Activated B cell treated with CpG ODN at 0.5 μM for 24 hours (primary cell): ENCODE measurements at regions not wholly inside any gene's neighbourhood (a gene's known extent, or its start where the extent isn't known, plus 50 kb on each side); places are given as distances from the start of the nearest gene placed in this dataset.

Source experiments
- ATAC-seq: fragments of 200-7000 bp; cut with Tn5 transposase; one replicate; pipeline ENCODE4 v1.10.0; 2021; ENCODE audit warnings: low read depth, mild to moderate bottlenecking, moderate library complexity
- CTCF ChIA-PET: fragments of 350-600 bp; sonication (Branson Sonifier 250); formaldehyde crosslinking; loops from one replicate; lab custom pipeline; 2021; ENCODE audit warnings: antibody characterized with exemption; lab: Charles Lee
- POLR2A ChIA-PET: fragments of 350-600 bp; sonication (Branson Sonifier 250); formaldehyde crosslinking; loops from one replicate; lab custom pipeline; 2021; ENCODE audit warnings: antibody characterized with exemption; lab: Charles Lee
- DNase-seq: peaks from one replicate; pipeline ENCODE4 v3.0.0; 2022
- H3K27ac Mint-ChIP-seq: one replicate; pipeline ENCODE4 v1.8.0; 2020; ENCODE audit warnings: mixed read lengths
- H3K27me3 Mint-ChIP-seq: one replicate; pipeline ENCODE4 v1.8.0; 2021; ENCODE audit warnings: mixed read lengths
- H3K36me3 Mint-ChIP-seq: one replicate; pipeline ENCODE4 v1.8.0; 2021; ENCODE audit warnings: low read depth, mixed read lengths
- H3K4me1 Mint-ChIP-seq: one replicate; pipeline ENCODE4 v1.8.0; 2021; ENCODE audit warnings: mixed read lengths
- H3K4me3 Mint-ChIP-seq: one replicate; pipeline ENCODE4 v1.8.0; 2020; ENCODE audit warnings: mild to moderate bottlenecking, mixed read lengths
- H3K9me3 Mint-ChIP-seq: one replicate; pipeline ENCODE4 v1.8.0; 2020; ENCODE audit warnings: mixed read lengths
- CTCF ChIP-seq: fragments of 200-600 bp; IDR thresholded peaks from one replicate; pipeline ENCODE4 v1.8.0; 2022; ENCODE audit warnings: antibody characterized with exemption, mild to moderate bottlenecking
- intact Hi-C: fragments of 100-400 bp; cut with micrococcal nuclease; formaldehyde crosslinking; loops from one replicate; pipeline ENCODE4 v1.15.1; 2024

GRCh38 chr4:171588764-171589163 is 224.4 kb upstream of the GALNTL6 start:
- peaks cover 9% of the 10 kb centered on the region for H3K4me1 Mint-ChIP-seq
- H3K27me3 Mint-ChIP-seq: no peaks in the 10 kb centered on the region
- ATAC-seq (no peak), DNase-seq (no peak)
- H3K9me3 Mint-ChIP-seq: peaks cover 2% of the 10 kb centered on the region
- H3K27ac Mint-ChIP-seq: no peak overlapping the region
- H3K4me3 Mint-ChIP-seq: no peak overlapping the region
- H3K36me3 Mint-ChIP-seq: no peaks in the 10 kb centered on the region
- intact Hi-C loops: no loop called here
- CTCF ChIA-PET: no interaction called here
- POLR2A ChIA-PET: no interaction called here
- no peak for TF ChIP-seq CTCF

GRCh38 chr4:171588051-171588545 is 225.1 kb upstream of the GALNTL6 start:
- ChIA-PET CTCF (no interaction called here), POLR2A (no interaction called here)
- Mint-ChIP-seq H3K27me3 (no peaks in the 10 kb centered on the region), H3K27ac (no peak overlapping the region), H3K9me3 (peaks cover 2% of the 10 kb centered on the region), H3K4me3 (no peak overlapping the region), H3K4me1 (peaks cover 15% of the 10 kb centered on the region), H3K36me3 (no peaks in the 10 kb centered on the region)
- intact Hi-C loops: no loop called here
- no peak for TF ChIP-seq CTCF
- ATAC-seq (no peak), DNase-seq (no peak)

- intact Hi-C loops: no loop called here
- H3K27me3 Mint-ChIP-seq: no peaks in the 10 kb centered on the region
- no peak for TF ChIP-seq CTCF
- ATAC-seq: peak; percentile 10
- H3K9me3 Mint-ChIP-seq: peaks cover 2% of the 10 kb centered on the region
- H3K27ac Mint-ChIP-seq: no peak overlapping the region
- peaks cover 33% of the 10 kb centered on the region for H3K4me1 Mint-ChIP-seq
- CTCF ChIA-PET: no interaction called here
- H3K36me3 Mint-ChIP-seq: no peaks in the 10 kb centered on the region
- peak overlapping the region; percentile 11 for H3K4me3 Mint-ChIP-seq
- POLR2A ChIA-PET: interaction anchor here (0.7 kb wide), 1 partner anchor 533 kb away, joined by 3 read pairs; no protein-coding TSS in a partner anchor
- no peak for DNase-seq
Observed at GRCh38 chr4:171583790-171584189, 229.4 kb upstream of the GALNTL6 start.

GRCh38 chr4:171582961-171583581 is 230.1 kb upstream of the GALNTL6 start:
- no peak for DNase-seq
- ChIA-PET CTCF (no interaction called here), POLR2A (interaction anchor here (0.7 kb wide), 1 partner anchor 534 kb away, joined by 3 read pairs; no protein-coding TSS in a partner anchor)
- peak overlapping the region; percentile 25 for H3K4me3 Mint-ChIP-seq
- H3K27me3 Mint-ChIP-seq: no peaks in the 10 kb centered on the region
- peak overlapping the region; percentile 44 for H3K27ac Mint-ChIP-seq
- H3K4me1 Mint-ChIP-seq: peaks cover 33% of the 10 kb centered on the region
- H3K36me3 Mint-ChIP-seq: no peaks in the 10 kb centered on the region
- no peak for TF ChIP-seq CTCF
- peaks cover 2% of the 10 kb centered on the region for H3K9me3 Mint-ChIP-seq
- ATAC-seq: peak; percentile 52
- intact Hi-C loops: no loop called here

- Mint-ChIP-seq H3K27ac (no peak overlapping the region), H3K4me1 (no peaks in the 10 kb centered on the region), H3K36me3 (no peaks in the 10 kb centered on the region), H3K9me3 (no peaks in the 10 kb centered on the region), H3K4me3 (no peak overlapping the region), H3K27me3 (no peaks in the 10 kb centered on the region)
- ATAC-seq: no peak
- intact Hi-C loops: no loop called here
- no peak for DNase-seq
- TF ChIP-seq CTCF: no peak
- POLR2A ChIA-PET: no interaction called here
- CTCF ChIA-PET: no interaction called here
Observed at GRCh38 chr4:171573181-171573580, 240.0 kb upstream of the GALNTL6 start.
